SK-N-SH treated with all-trans-retinoic acid at 6 μM for 48 hours (cell line): ENCODE measurements at regions not wholly inside any gene's neighbourhood (a gene's known extent, or its start where the extent isn't known, plus 50 kb on each side); places are given as distances from the start of the nearest gene placed in this dataset.
"Not testable (repeated sequence)": the region's sequence is repeated elsewhere in the genome, so short reads cannot be mapped to it uniquely, and the experiment has no call there.

Source experiments
- ARNTL ChIP-seq: fragments of 450-650 bp; formaldehyde crosslinking; IDR thresholded peaks from 2 replicates; pipeline ENCODE4 v1.5.0; 2020; ENCODE audit warnings: low read depth, mild to moderate bottlenecking, moderate library complexity, borderline replicate concordance
- BACH2 ChIP-seq: fragments of 250-450 bp; sonication (Bioruptor Pico); IDR thresholded peaks from 2 replicates; pipeline ENCODE4 v1.9.0; 2021; ENCODE audit warnings: mild to moderate bottlenecking, borderline replicate concordance
- CREB5 ChIP-seq: fragments of 250-450 bp; sonication (Bioruptor Pico); IDR thresholded peaks from 2 replicates; pipeline ENCODE4 v1.5.1; 2020; ENCODE audit warnings: low read depth, mild to moderate bottlenecking, moderate library complexity
- CSDC2 ChIP-seq: fragments of 250-450 bp; sonication (Bioruptor Pico); IDR thresholded peaks from 2 replicates; pipeline ENCODE4 v1.5.0; 2020; ENCODE audit warnings: mild to moderate bottlenecking, moderate library complexity
- GLIS3 ChIP-seq: fragments of 250-450 bp; sonication (Bioruptor Pico); IDR thresholded peaks from 2 replicates; pipeline ENCODE4 v1.5.0; 2020; ENCODE audit warnings: mild to moderate bottlenecking, moderate library complexity
- ISL1 ChIP-seq: fragments of 250-450 bp; sonication (Bioruptor Pico); IDR thresholded peaks from 2 replicates; pipeline ENCODE4 v2.1.2; 2022; ENCODE audit warnings: mild to moderate bottlenecking, moderate library complexity
- PATZ1 ChIP-seq: fragments of 250-450 bp; sonication (Bioruptor Pico); IDR thresholded peaks from 2 replicates; pipeline ENCODE4 v1.8.0; 2020; ENCODE audit warnings: mild to moderate bottlenecking, moderate library complexity, borderline replicate concordance
- SNAI2 ChIP-seq: fragments of 250-450 bp; sonication (Bioruptor Pico); IDR thresholded peaks from 2 replicates; pipeline ENCODE4 v1.5.0; 2020; ENCODE audit warnings: mild to moderate bottlenecking, moderate library complexity
- TSHZ2 ChIP-seq: fragments of 250-450 bp; sonication (Bioruptor Pico); IDR thresholded peaks from 2 replicates; pipeline ENCODE4 v1.5.0; 2020; ENCODE audit warnings: mild to moderate bottlenecking, moderate library complexity
- ZC3H10 ChIP-seq: fragments of 250-450 bp; sonication (Bioruptor Pico); IDR thresholded peaks from 2 replicates; pipeline ENCODE4 v1.5.1; 2021; ENCODE audit warnings: mild to moderate bottlenecking, moderate library complexity
- ZFP3 ChIP-seq: fragments of 250-450 bp; sonication (Bioruptor Pico); IDR thresholded peaks from 2 replicates; pipeline ENCODE4 v1.5.0; 2020; ENCODE audit warnings: mild to moderate bottlenecking, moderate library complexity
- ZNF70 ChIP-seq: fragments of 450-650 bp; formaldehyde crosslinking; IDR thresholded peaks from 2 replicates; pipeline ENCODE4 v1.5.0; 2020; ENCODE audit warnings: mild to moderate bottlenecking, moderate library complexity

GRCh38 chr5:34221329-34222073 lies 178.5 kb upstream of the C1QTNF3 start:
- TF ChIP-seq ARNTL (CRISPR knock-in tag); PATZ1 (CRISPR knock-in tag); ZFP3; ZNF70 (CRISPR knock-in tag); GLIS3 (CRISPR knock-in tag); BACH2; ZC3H10 (CRISPR knock-in tag); TSHZ2 (CRISPR knock-in tag); CREB5 (CRISPR knock-in tag); SNAI2; CSDC2 (CRISPR knock-in tag): not testable (repeated sequence)
- peak; percentile 68 for TF ChIP-seq ISL1 (CRISPR knock-in tag)
